Kidney epithelial cell (primary cell): ENCODE measurements at regions not wholly inside any gene's neighbourhood (a gene's known extent, or its start where the extent isn't known, plus 50 kb on each side); places are given as distances from the start of the nearest gene placed in this dataset.
"Not testable (repeated sequence)": the region's sequence is repeated elsewhere in the genome, so short reads cannot be mapped to it uniquely, and the experiment has no call there.

Source experiments
- DNase-seq: peaks from one replicate; pipeline ENCODE4 v3.0.0-alpha.2; 2010; ENCODE audit warnings: low read depth
- H3K27me3 ChIP-seq: 2 replicates; pipeline ENCODE4 v1.6.0; 2011; ENCODE audit warnings: low read length; ENCODE audit not compliant: control insufficient read depth, insufficient read depth
- H3K36me3 ChIP-seq: 2 replicates; pipeline ENCODE4 v1.5.1; 2011; ENCODE audit warnings: low read length; ENCODE audit not compliant: control insufficient read depth, insufficient read depth
- H3K4me3 ChIP-seq: 2 replicates; pipeline ENCODE4 v1.5.1; 2011; ENCODE audit warnings: low read depth, mild to moderate bottlenecking, control low read depth, low read length
- TF ChIP-seq, protein P1 (sequence below): IDR thresholded peaks from 2 replicates; pipeline ENCODE4 v1.5.1; 2011; ENCODE audit warnings: mild to moderate bottlenecking, moderate library complexity, low read length, control low read depth, inconsistent platforms; ENCODE audit not compliant: insufficient read depth, poor library complexity, severe bottlenecking

DNA sequence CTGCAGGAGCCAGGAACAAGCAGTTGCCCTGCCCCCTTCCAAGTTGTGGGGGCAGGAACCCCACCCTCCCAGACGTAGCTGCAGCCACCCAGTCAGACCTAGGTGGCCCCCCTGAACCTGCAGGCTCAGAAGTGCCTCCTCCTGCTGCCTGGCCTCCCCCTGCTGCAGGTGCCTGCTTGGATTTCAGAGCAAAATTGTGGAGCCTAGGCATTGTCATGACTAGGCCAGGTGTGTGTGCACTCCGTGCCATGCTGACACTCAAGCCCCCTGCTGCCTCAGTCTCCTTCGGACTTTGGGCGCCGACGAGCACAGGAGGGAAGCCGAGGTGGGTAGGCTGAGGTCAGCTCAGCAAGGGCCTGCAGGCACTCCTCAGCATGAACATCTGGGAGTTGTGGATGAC lies 733.9 kb upstream of the ZWINT start:
- TF ChIP-seq, protein P1, sequence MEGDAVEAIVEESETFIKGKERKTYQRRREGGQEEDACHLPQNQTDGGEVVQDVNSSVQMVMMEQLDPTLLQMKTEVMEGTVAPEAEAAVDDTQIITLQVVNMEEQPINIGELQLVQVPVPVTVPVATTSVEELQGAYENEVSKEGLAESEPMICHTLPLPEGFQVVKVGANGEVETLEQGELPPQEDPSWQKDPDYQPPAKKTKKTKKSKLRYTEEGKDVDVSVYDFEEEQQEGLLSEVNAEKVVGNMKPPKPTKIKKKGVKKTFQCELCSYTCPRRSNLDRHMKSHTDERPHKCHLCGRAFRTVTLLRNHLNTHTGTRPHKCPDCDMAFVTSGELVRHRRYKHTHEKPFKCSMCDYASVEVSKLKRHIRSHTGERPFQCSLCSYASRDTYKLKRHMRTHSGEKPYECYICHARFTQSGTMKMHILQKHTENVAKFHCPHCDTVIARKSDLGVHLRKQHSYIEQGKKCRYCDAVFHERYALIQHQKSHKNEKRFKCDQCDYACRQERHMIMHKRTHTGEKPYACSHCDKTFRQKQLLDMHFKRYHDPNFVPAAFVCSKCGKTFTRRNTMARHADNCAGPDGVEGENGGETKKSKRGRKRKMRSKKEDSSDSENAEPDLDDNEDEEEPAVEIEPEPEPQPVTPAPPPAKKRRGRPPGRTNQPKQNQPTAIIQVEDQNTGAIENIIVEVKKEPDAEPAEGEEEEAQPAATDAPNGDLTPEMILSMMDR, result no peak

DNA sequence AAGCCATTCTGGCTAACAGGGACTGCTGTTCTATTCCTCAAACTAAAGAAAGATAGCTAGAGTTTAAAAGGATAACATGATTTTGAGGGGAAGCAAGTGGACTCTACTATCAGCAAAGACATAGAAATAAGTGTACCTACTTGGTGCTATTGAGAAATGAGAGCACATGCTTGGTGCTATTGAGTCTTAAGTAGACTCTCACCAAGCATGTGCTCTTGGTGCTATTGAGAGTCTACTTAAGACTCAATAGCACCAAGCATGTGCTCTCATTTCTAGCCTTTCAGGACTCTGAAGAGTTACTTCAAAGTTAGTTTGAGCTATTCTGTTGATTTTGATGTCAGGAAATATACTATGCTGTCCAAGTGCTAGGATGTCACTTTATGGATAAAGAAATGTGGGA lies 733.0 kb upstream of the ZWINT start:
- H3K4me3 ChIP-seq, result no peak overlapping the region
- H3K36me3 ChIP-seq, result no peaks in the 10 kb centered on the region
- TF ChIP-seq, protein P1, result no peak
- DNase-seq, result no peak
- H3K27me3 ChIP-seq, result no peaks in the 10 kb centered on the region

More for the DNA sequence above, 733.9 kb upstream of the ZWINT start:
- no peak for DNase-seq
- Histone ChIP-seq H3K4me3 (no peak overlapping the region), H3K36me3 (no peaks in the 10 kb centered on the region), H3K27me3 (no peaks in the 10 kb centered on the region)

DNA sequence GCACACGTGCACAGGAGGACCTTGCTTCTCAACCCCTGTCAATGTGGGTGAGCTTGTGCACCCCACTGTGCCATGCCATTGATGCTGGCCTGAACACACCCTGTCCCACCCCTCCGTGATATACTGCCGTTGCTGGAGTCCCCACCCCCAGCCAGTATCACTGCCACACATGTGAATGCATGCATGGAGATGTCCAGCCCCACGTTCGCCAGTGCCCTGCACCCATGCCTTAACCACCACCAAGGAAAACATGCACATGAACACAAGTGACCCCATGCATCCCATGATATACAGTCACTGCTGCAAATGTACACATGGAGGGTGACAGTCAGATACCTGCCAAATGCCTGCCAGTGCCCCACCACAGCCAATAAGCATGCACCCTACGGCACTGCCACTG lies 692.5 kb upstream of the ZWINT start:
- H3K27me3 ChIP-seq, result no peaks in the 10 kb centered on the region
- no peak for DNase-seq
- H3K36me3 ChIP-seq, result no peaks in the 10 kb centered on the region
- TF ChIP-seq, protein P1, result no peak
- no peak overlapping the region for H3K4me3 ChIP-seq

DNA sequence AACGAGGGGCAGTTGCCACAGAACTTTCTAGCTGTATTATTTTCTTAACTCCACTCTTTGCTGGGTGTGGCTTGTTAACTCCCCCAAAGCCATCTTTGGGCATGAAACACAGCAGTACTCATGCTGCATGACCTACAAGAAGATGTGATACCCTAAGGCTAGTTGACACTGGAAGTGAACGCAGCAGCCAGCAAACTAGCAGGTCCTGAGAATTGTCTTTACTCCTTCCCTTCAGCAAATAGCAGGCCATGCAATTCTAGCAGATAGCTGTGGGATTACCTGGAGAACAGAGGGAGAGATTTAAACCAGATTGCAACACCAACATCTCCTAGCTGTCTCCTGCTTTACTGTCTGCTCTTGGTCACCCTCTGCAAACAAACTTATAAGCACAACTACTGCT lies 688.0 kb upstream of the ZWINT start:
- no peaks in the 10 kb centered on the region for H3K36me3 ChIP-seq
- TF ChIP-seq, protein P1, result no peak

DNA sequence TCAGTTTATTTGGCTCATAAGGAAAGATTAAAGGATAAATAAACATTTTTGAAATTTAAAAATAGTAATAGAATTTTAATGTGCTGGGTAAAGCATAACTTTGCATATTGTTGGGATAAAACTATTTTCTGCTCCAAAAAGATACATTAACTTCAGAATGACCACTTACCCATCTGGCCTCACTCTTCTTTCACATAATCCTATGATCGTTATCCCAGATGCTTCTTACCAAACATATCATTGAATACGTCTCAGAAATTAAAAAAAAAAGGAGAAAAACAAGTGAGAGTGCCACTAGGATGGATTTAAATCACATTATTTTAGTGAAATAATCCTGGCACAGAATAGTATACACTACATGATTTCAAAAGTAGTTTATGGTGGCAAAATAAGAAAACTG lies 677.5 kb upstream of the ZWINT start:
- no peak overlapping the region for H3K4me3 ChIP-seq
- TF ChIP-seq, protein P1, result no peak
- no peaks in the 10 kb centered on the region for H3K27me3 ChIP-seq
- no peak for DNase-seq
- no peaks in the 10 kb centered on the region for H3K36me3 ChIP-seq

More for the DNA sequence above, 688.0 kb upstream of the ZWINT start:
- DNase-seq, result no peak
- Histone ChIP-seq H3K27me3 (no peaks in the 10 kb centered on the region), H3K4me3 (no peak overlapping the region)

DNA sequence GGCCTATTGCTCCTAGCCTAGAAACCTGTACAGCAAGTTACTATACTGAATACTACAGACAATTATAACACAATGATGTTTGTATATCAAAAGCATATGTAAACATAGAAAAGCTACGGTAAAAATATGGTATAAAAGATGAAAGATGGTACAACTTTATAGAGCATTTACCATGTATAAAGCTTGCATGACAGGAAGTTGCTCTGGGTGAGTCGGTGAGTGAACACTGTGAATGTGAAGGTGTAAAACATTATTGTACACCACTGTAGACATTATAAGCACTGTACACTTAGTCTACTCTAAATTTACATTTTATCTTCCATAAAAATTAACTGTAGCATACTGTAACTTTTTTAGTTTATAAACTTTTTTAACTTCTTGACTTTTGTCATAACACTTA lies 674.3 kb upstream of the ZWINT start:
- no peak overlapping the region for H3K4me3 ChIP-seq
- no peak for DNase-seq
- TF ChIP-seq, protein P1, result no peak
- no peaks in the 10 kb centered on the region for H3K27me3 ChIP-seq
- no peaks in the 10 kb centered on the region for H3K36me3 ChIP-seq

DNA sequence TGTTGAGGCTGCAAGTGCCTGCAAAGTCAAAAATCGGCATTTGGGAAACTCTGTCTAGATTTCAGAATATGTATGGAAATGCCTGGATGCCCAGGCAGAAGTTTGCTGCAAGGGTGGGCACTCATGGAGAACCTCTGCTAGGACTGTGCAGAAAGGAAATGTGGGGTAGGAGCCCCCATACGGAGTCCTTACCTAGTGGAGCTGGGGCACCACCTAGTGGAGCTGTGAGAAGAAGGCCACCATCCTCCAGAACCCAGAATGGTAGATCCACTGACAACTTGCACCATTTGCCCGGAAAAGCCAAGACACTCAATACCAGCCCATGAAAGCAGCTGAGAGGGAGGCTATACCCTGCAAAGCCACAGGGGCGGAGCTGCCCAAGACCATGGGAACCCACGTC lies 671.2 kb upstream of the ZWINT start:
- not testable (repeated sequence) for H3K27me3 ChIP-seq, H3K36me3 ChIP-seq, H3K4me3 ChIP-seq, DNase-seq
